GM19240 (cell line): ENCODE measurements at regions not wholly inside any gene's neighbourhood (a gene's known extent, or its start where the extent isn't known, plus 50 kb on each side); places are given as distances from the start of the nearest gene placed in this dataset.

Experiments used
- DNase-seq: peaks from one replicate; pipeline ENCODE4 v3.0.0; 2011; ENCODE audit warnings: low spot score; ENCODE audit not compliant: insufficient read length

- no peak for DNase-seq
Observed at GRCh38 chr10:128883231-128884032, 583.6 kb upstream of the MGMT start.

GRCh38 chr10:128884033-128884425 lies 583.0 kb upstream of the MGMT start:
- DNase-seq: no peak

GRCh38 chr10:128884496-128885072 lies 582.5 kb upstream of the MGMT start:
- no peak for DNase-seq

GRCh38 chr10:128885573-128886555 lies 581.2 kb upstream of the MGMT start:
- no peak for DNase-seq

- no peak for DNase-seq
Observed at GRCh38 chr10:128887856-128888255, 579.2 kb upstream of the MGMT start.

- no peak for DNase-seq
Observed at GRCh38 chr10:128892005-128892404, 575.0 kb upstream of the MGMT start.

GRCh38 chr10:128894641-128895040 lies 572.4 kb upstream of the MGMT start:
- no peak for DNase-seq

- no peak for DNase-seq
Observed at GRCh38 chr10:128895473-128895872, 571.6 kb upstream of the MGMT start.

- DNase-seq: no peak
Observed at GRCh38 chr10:128896116-128896795, 570.8 kb upstream of the MGMT start.

GRCh38 chr10:128896963-128897362 lies 570.1 kb upstream of the MGMT start:
- DNase-seq: no peak

- DNase-seq: no peak
Observed at GRCh38 chr10:128897401-128898129, 569.5 kb upstream of the MGMT start.

GRCh38 chr10:128898133-128898915 lies 568.7 kb upstream of the MGMT start:
- no peak for DNase-seq

- no peak for DNase-seq
Observed at GRCh38 chr10:128898916-128899195, 568.2 kb upstream of the MGMT start.

- DNase-seq: no peak
Observed at GRCh38 chr10:128900456-128900855, 566.6 kb upstream of the MGMT start.

GRCh38 chr10:128901236-128901635 lies 565.8 kb upstream of the MGMT start:
- no peak for DNase-seq

- DNase-seq: no peak
Observed at GRCh38 chr10:128902031-128902710, 564.9 kb upstream of the MGMT start.

- no peak for DNase-seq
Observed at GRCh38 chr10:128907155-128907941, 559.7 kb upstream of the MGMT start.

- no peak for DNase-seq
Observed at GRCh38 chr10:128908099-128908498, 558.9 kb upstream of the MGMT start.

GRCh38 chr10:128908499-128908898 lies 558.5 kb upstream of the MGMT start:
- DNase-seq: no peak
